ENCODE measurements at regions not wholly inside any gene's neighbourhood (a gene's known extent, or its start where the extent isn't known, plus 50 kb on each side); places are given as distances from the start of the nearest gene placed in this dataset.

DNA sequence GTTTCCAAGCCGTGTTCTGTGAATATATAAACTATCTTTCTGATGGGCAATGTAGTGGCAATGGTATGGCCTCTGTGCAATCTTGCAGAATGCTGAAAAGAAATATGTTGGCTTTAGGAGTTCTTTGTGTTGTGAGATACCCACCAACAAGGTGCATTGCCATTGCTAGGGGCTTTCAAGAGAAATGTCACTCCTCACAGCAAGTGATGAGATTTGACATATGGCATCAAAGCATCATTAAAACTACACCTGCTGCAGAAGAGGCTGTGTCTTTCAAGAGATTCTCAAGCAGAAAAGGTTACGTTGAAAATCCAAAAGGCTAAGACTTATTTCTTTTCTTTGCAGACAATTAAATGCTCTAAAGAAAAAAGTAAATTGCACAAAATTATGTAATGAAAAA, 1110.8 kb downstream of the CBLN2 start:
- TF ChIP-seq, protein P1, sequence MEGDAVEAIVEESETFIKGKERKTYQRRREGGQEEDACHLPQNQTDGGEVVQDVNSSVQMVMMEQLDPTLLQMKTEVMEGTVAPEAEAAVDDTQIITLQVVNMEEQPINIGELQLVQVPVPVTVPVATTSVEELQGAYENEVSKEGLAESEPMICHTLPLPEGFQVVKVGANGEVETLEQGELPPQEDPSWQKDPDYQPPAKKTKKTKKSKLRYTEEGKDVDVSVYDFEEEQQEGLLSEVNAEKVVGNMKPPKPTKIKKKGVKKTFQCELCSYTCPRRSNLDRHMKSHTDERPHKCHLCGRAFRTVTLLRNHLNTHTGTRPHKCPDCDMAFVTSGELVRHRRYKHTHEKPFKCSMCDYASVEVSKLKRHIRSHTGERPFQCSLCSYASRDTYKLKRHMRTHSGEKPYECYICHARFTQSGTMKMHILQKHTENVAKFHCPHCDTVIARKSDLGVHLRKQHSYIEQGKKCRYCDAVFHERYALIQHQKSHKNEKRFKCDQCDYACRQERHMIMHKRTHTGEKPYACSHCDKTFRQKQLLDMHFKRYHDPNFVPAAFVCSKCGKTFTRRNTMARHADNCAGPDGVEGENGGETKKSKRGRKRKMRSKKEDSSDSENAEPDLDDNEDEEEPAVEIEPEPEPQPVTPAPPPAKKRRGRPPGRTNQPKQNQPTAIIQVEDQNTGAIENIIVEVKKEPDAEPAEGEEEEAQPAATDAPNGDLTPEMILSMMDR (IDR thresholded peaks at IDR 0.05), result no peak
- TF ChIP-seq EZH2 (IDR thresholded peaks at IDR 0.05) (no peak), EZH2phosphoT487 (IDR thresholded peaks at IDR 0.05) (no peak)
- H3K27ac Mint-ChIP-seq, result no peak overlapping the region
- Histone ChIP-seq H3K36me3 (no peaks in the 10 kb centered on the region), H3K4me2 (no peak overlapping the region), H3K79me2 (ENCODE audit: low read depth) (no peaks in the 10 kb centered on the region), H3K4me3 (no peak overlapping the region), H3K9me3 (ENCODE audit: low read depth) (no peaks in the 10 kb centered on the region), H3K27me3 (no peaks in the 10 kb centered on the region), H3K9ac (no peak overlapping the region), H3K27ac (no peak overlapping the region), H3F3A (ENCODE audit: low read depth) (no peaks in the 10 kb centered on the region), H2AFZ (replicated peaks) (no peak overlapping the region), H4K20me1 (ENCODE audit: low read depth) (no peaks in the 10 kb centered on the region), H3K4me1 (no peaks in the 10 kb centered on the region)
- no peaks in the 10 kb centered on the region for H3K36me3 Mint-ChIP-seq
- no peaks in the 10 kb centered on the region for H3K27me3 Mint-ChIP-seq (ENCODE audit: insufficient read depth, low read depth)
- no peaks in the 10 kb centered on the region for H3K4me1 Mint-ChIP-seq
- no peak overlapping the region for H3K4me3 Mint-ChIP-seq
- no peaks in the 10 kb centered on the region for H3K9me3 Mint-ChIP-seq
- DNase-seq (ENCODE audit: low spot score), result no peak

DNA sequence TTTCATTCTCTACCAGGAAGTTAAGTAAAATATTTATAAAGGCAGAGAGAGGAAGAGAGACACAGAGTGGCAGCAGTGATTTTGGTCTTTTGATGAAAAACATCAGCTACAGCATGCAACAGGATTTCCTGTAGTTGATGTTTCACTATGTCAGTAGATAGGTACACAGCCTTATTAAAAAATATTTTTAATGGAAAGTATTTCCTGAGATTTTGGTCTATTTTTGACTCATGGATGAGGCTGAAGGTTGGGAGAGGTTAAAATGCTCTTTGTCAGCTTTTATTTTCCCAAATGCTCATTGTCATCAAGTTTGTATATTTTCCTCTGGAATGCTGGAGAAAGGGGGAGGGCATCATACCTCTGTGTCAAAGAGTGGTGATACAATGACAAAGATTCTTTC, 1112.5 kb downstream of the CBLN2 start:
- Mint-ChIP-seq H3K4me1 (no peaks in the 10 kb centered on the region), H3K27ac (no peak overlapping the region), H3K27me3 (ENCODE audit: insufficient read depth, low read depth) (no peaks in the 10 kb centered on the region), H3K9me3 (no peaks in the 10 kb centered on the region), H3K4me3 (no peak overlapping the region), H3K36me3 (no peaks in the 10 kb centered on the region)
- TF ChIP-seq, protein P1 (IDR thresholded peaks at IDR 0.05), result no peak
- no peaks in the 10 kb centered on the region for H3K27me3 ChIP-seq
- no peak overlapping the region for H3K9ac ChIP-seq
- H3K36me3 ChIP-seq, result no peaks in the 10 kb centered on the region
- no peaks in the 10 kb centered on the region for H3K79me2 ChIP-seq (ENCODE audit: low read depth)
- no peaks in the 10 kb centered on the region for H4K20me1 ChIP-seq (ENCODE audit: low read depth)
- no peak overlapping the region for H3K27ac ChIP-seq
- no peaks in the 10 kb centered on the region for H3K9me3 ChIP-seq (ENCODE audit: low read depth)
- H3K4me2 ChIP-seq, result no peak overlapping the region
- no peak overlapping the region for H2AFZ ChIP-seq (replicated peaks)
- no peak for DNase-seq (ENCODE audit: low spot score)
- no peaks in the 10 kb centered on the region for H3F3A ChIP-seq (ENCODE audit: low read depth)
- H3K4me3 ChIP-seq, result no peak overlapping the region
- no peaks in the 10 kb centered on the region for H3K4me1 ChIP-seq

DNA sequence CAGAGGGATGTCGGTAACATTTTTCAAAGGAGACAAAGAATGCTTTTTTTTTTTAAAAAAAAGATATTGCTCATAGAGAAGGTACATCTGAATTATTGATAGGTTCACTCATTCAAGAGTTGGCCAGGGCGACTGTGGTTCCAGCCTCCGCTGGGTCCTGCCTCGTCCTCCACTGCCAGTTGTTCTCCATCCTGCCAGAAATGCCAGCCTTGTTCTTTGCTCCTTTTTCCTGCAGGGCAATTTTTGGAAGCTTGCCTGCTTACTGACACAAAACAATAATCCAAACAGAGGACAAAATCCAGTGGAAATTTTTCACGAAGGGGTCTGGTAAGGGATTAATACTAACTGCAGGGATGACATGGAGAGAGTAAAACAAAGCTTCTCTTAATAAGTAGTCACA, 1113.0 kb downstream of the CBLN2 start:
- H3K4me3 ChIP-seq, result no peak overlapping the region
- H3K27ac ChIP-seq, result no peak overlapping the region
- H3K27me3 ChIP-seq, result no peaks in the 10 kb centered on the region
- no peak for DNase-seq (ENCODE audit: low spot score)
- Mint-ChIP-seq H3K4me1 (no peaks in the 10 kb centered on the region), H3K27me3 (ENCODE audit: insufficient read depth, low read depth) (no peaks in the 10 kb centered on the region), H3K4me3 (no peak overlapping the region), H3K9me3 (no peaks in the 10 kb centered on the region), H3K27ac (no peak overlapping the region), H3K36me3 (no peaks in the 10 kb centered on the region)
- H3K79me2 ChIP-seq (ENCODE audit: low read depth), result no peaks in the 10 kb centered on the region
- H3K4me2 ChIP-seq, result no peak overlapping the region
- H2AFZ ChIP-seq (replicated peaks), result no peak overlapping the region
- no peaks in the 10 kb centered on the region for H3K9me3 ChIP-seq (ENCODE audit: low read depth)
- H3K9ac ChIP-seq, result no peak overlapping the region
- TF ChIP-seq, protein P1 (IDR thresholded peaks at IDR 0.05), result no peak
- TF ChIP-seq EZH2 (IDR thresholded peaks at IDR 0.05) (no peak), EZH2phosphoT487 (IDR thresholded peaks at IDR 0.05) (no peak)
- no peaks in the 10 kb centered on the region for H3F3A ChIP-seq (ENCODE audit: low read depth)
- H3K36me3 ChIP-seq, result no peaks in the 10 kb centered on the region
- no peaks in the 10 kb centered on the region for H3K4me1 ChIP-seq
- H4K20me1 ChIP-seq (ENCODE audit: low read depth), result no peaks in the 10 kb centered on the region

DNA sequence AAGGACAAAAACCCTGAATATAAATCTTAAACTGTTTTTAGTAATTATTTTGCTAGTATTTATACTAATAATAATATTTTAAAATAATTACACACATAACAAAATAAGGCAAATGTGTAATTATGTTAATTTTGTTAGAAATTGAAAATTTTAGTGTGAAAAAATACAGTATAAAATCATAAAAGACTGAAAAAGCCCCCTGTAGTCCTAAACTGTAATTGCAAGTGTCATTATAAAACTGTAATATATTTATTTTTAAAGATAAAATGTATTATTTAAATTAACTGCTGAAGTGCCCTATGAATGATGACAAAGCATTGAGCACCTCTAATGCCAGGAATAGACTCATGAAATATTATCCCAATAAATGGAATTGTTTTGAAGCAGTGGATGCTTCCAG, 1117.7 kb downstream of the CBLN2 start:
- TF ChIP-seq, protein P1 (IDR thresholded peaks at IDR 0.05), result no peak
- TF ChIP-seq EZH2phosphoT487 (IDR thresholded peaks at IDR 0.05), result no peak
- TF ChIP-seq EZH2 (IDR thresholded peaks at IDR 0.05), result no peak
- H3K27ac Mint-ChIP-seq, result no peak overlapping the region
- H3K9me3 ChIP-seq (ENCODE audit: low read depth), result no peaks in the 10 kb centered on the region
- no peak overlapping the region for H3K4me2 ChIP-seq
- H2AFZ ChIP-seq (replicated peaks), result no peak overlapping the region
- no peaks in the 10 kb centered on the region for H3F3A ChIP-seq (ENCODE audit: low read depth)
- H3K79me2 ChIP-seq (ENCODE audit: low read depth), result no peaks in the 10 kb centered on the region
- no peak overlapping the region for H3K4me3 ChIP-seq
- no peaks in the 10 kb centered on the region for H3K36me3 ChIP-seq
- no peak overlapping the region for H3K27ac ChIP-seq
- H3K4me1 Mint-ChIP-seq, result no peaks in the 10 kb centered on the region
- no peaks in the 10 kb centered on the region for H3K36me3 Mint-ChIP-seq
- no peaks in the 10 kb centered on the region for H3K27me3 Mint-ChIP-seq (ENCODE audit: insufficient read depth, low read depth)
- DNase-seq (ENCODE audit: low spot score), result no peak
- H3K4me3 Mint-ChIP-seq, result no peak overlapping the region
- H4K20me1 ChIP-seq (ENCODE audit: low read depth), result no peaks in the 10 kb centered on the region
- no peaks in the 10 kb centered on the region for H3K4me1 ChIP-seq
- no peaks in the 10 kb centered on the region for H3K9me3 Mint-ChIP-seq
- no peaks in the 10 kb centered on the region for H3K27me3 ChIP-seq
- no peak overlapping the region for H3K9ac ChIP-seq
